Neutrophil (primary cell): ENCODE measurements at regions not wholly inside any gene's neighbourhood (a gene's known extent, or its start where the extent isn't known, plus 50 kb on each side); places are given as distances from the start of the nearest gene placed in this dataset.

ENCODE experiments used
- H3K27ac ChIP-seq: fragments of 200-600 bp; sonication (generic); 2 replicates; pipeline ENCODE4 v1.5.1; 2016; ENCODE audit warnings: mild to moderate bottlenecking, moderate library complexity
- H3K27me3 ChIP-seq: fragments of 200-600 bp; sonication (generic); 2 replicates; pipeline ENCODE4 v1.6.0; 2016; ENCODE audit warnings: mild to moderate bottlenecking
- H3K36me3 ChIP-seq: fragments of 200-600 bp; sonication (generic); 2 replicates; pipeline ENCODE4 v1.5.1; 2017
- H3K4me1 ChIP-seq, 2 experiments: fragments of 200-600 bp in 1 of 2; sonication (generic) in 1 of 2; 1 replicate in 1 of 2; 2 replicates in 1 of 2; pipeline versions ENCODE4 v1.5.1 to v1.6.1; 2013 to 2016; ENCODE audit warnings: low read depth in 1 of 2, low read length in 1 of 2, mild to moderate bottlenecking in 1 of 2, moderate library complexity in 1 of 2; ENCODE audit not compliant: control insufficient read depth in 1 of 2, insufficient read depth in 1 of 2
- H3K4me3 ChIP-seq, 2 experiments: fragments of 200-600 bp in 1 of 2; sonication (generic) in 1 of 2; 1 replicate in 1 of 2; 2 replicates in 1 of 2; pipeline ENCODE4 v1.5.1; 2013 to 2016; ENCODE audit warnings: low read depth in 1 of 2, low read length in 1 of 2, mild to moderate bottlenecking in 1 of 2, moderate library complexity in 1 of 2
- H3K9me3 ChIP-seq: fragments of 200-600 bp; sonication (generic); 2 replicates; pipeline ENCODE4 v1.5.1; 2016
- CTCF ChIP-seq: fragments of 200-600 bp; sonication (generic); IDR thresholded peaks from 2 replicates; pipeline ENCODE4 v1.5.1; 2016; ENCODE audit warnings: antibody characterized with exemption

- H3K4me3 ChIP-seq = no peak overlapping the region
- no peaks in the 10 kb centered on the region for H3K9me3 ChIP-seq
- H3K27me3 ChIP-seq = no peaks in the 10 kb centered on the region
- TF ChIP-seq CTCF = no peak
- no peaks in the 10 kb centered on the region for H3K36me3 ChIP-seq
- H3K27ac ChIP-seq = no peak overlapping the region
- H3K4me1 ChIP-seq = no peaks in the 10 kb centered on the region
These were observed 905.6 kb upstream of the GHITM start for GRCh38 chr10:83233691-83234090.

DNA sequence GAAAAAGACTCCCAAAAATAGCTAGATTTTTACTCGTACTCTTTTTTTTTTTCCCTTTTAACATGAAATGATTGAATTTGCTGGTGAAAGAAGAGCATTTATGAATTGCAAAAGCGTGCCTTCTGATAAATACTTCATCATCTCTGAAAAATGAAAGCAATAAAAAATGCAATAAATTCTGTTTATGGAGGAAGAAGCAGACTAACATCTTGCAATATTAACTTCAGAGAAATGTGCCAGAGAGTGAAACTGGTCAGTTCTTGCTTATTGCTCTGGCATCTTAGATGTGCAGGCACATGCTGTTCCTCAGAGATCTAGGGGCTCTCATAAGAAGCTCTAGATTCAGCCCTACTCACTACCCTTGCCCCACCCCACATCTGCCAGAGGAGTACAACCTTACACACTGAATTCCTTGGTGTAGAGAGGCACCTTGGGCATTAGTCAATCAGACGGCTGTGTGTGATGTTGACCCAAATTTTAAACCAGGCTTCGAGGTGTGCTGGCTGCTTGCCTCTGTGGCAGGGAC, 891.1 kb upstream of the GHITM start:
- TF ChIP-seq CTCF = no peak
- no peaks in the 10 kb centered on the region for H3K27me3 ChIP-seq
- no peaks in the 10 kb centered on the region for H3K36me3 ChIP-seq
- no peak overlapping the region for H3K27ac ChIP-seq
- H3K4me1 ChIP-seq = no peaks in the 10 kb centered on the region
- H3K9me3 ChIP-seq = no peaks in the 10 kb centered on the region
- H3K4me3 ChIP-seq = no peak overlapping the region

DNA sequence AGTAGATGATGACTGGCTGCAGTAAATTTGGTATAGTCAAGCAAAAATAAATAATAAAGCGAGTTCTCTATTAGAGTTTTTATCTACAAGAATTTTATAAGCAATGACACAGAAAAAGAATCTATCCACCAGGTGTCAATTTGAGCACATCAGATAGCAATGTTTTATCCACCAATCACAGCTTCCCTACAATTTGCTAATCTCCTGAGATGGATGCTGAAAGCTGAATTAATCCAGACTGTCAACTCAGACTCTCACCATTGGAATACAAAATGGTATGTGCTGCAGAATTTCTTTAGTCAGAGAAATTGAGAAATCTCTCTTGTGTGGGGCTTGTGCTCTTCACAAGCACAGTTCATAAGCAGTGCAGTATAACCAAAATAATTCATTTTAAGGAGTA, 888.9 kb upstream of the GHITM start:
- H3K4me3 ChIP-seq = no peak overlapping the region
- H3K4me1 ChIP-seq = no peaks in the 10 kb centered on the region
- no peaks in the 10 kb centered on the region for H3K9me3 ChIP-seq
- no peak overlapping the region for H3K27ac ChIP-seq
- H3K36me3 ChIP-seq = no peaks in the 10 kb centered on the region
- H3K27me3 ChIP-seq = no peaks in the 10 kb centered on the region
- no peak for TF ChIP-seq CTCF

- H3K4me1 ChIP-seq = no peaks in the 10 kb centered on the region
- H3K27ac ChIP-seq = no peak overlapping the region
- H3K9me3 ChIP-seq = no peaks in the 10 kb centered on the region
- no peak overlapping the region for H3K4me3 ChIP-seq
- H3K36me3 ChIP-seq = no peaks in the 10 kb centered on the region
- no peaks in the 10 kb centered on the region for H3K27me3 ChIP-seq
- TF ChIP-seq CTCF = no peak
These were observed 887.1 kb upstream of the GHITM start for GRCh38 chr10:83252169-83252568.

DNA sequence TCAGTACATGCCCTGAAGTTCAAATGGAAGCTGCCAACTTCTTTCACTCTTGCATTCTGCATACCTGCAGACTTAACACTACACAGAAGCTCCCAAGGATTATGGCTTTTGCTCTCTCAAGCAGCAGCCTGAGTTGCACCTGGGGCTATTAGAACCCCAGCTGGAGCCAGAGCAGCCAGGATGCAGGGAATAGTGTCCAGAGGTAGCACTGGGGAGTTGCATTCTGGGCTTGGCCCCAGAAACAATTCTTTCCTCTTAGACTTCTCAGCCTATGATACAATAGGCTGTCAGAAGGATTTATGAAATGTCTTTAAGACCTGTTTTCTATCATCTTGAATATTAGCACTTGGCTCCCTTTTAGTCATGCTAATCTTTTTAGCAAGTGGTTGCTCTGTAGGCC, 886.7 kb upstream of the GHITM start:
- no peak for TF ChIP-seq CTCF
- no peaks in the 10 kb centered on the region for H3K9me3 ChIP-seq
- H3K4me3 ChIP-seq = no peak overlapping the region
- H3K4me1 ChIP-seq = no peaks in the 10 kb centered on the region
- H3K27ac ChIP-seq = no peak overlapping the region
- no peaks in the 10 kb centered on the region for H3K27me3 ChIP-seq
- H3K36me3 ChIP-seq = no peaks in the 10 kb centered on the region
